Heart left ventricle (tissue), 16 donors: ENCODE measurements at regions not wholly inside any gene's neighbourhood (a gene's known extent, or its start where the extent isn't known, plus 50 kb on each side); places are given as distances from the start of the nearest gene placed in this dataset.
"Not testable (repeated sequence)": the region's sequence is repeated elsewhere in the genome, so short reads cannot be mapped to it uniquely, and the experiment has no call there.

ENCODE experiments used
- ATAC-seq, 4 donors: fragments of 200-7000 bp; cut with Tn5 transposase; one replicate each; pipeline ENCODE4 v1.9.1; 2020 to 2022; ENCODE audit warnings: moderate library complexity in 4 of 4, mild to moderate bottlenecking in 3 of 4, moderate number of reproducible peaks in 1 of 4
- DNase-seq, 5 donors: peaks; one replicate each; pipeline ENCODE4 v3.0.0-alpha.2; 2020
- H3K27ac ChIP-seq, 12 donors: fragments of 200-600 bp; sonication (generic) in 4 of 12; one replicate each; pipeline versions ENCODE4 v1.5.0 to v1.8.0; 2016 to 2022; ENCODE audit warnings: mild to moderate bottlenecking in 2 of 12
- H3K27me3 ChIP-seq, 9 donors: fragments of 200-600 bp; sonication (generic) in 2 of 9; one replicate each; pipeline versions ENCODE4 v1.5.1 to v1.8.0; 2016 to 2022; ENCODE audit warnings: mild to moderate bottlenecking in 3 of 9
- H3K36me3 ChIP-seq, 9 donors: fragments of 200-600 bp; sonication (generic) in 2 of 9; one replicate each; pipeline versions ENCODE4 v1.5.0 to v1.8.0; 2018 to 2022; ENCODE audit warnings: mild to moderate bottlenecking in 2 of 9
- H3K4me1 ChIP-seq, 12 donors: fragments of 200-600 bp; sonication (generic) in 4 of 12; one replicate each; pipeline versions ENCODE4 v1.5.0 to v1.8.0; 2016 to 2022; ENCODE audit warnings: mild to moderate bottlenecking in 3 of 12
- H3K4me3 ChIP-seq, 12 donors: fragments of 200-600 bp; sonication (generic) in 4 of 12; one replicate each; pipeline versions ENCODE4 v1.5.0 to v1.8.0; 2017 to 2022; ENCODE audit warnings: mild to moderate bottlenecking in 9 of 12, moderate library complexity in 4 of 12
- H3K9me3 ChIP-seq, 12 donors: fragments of 200-600 bp; sonication (generic) in 4 of 12; one replicate each; pipeline versions ENCODE4 v1.5.0 to v1.8.0; 2016 to 2022; ENCODE audit warnings: mild to moderate bottlenecking in 1 of 12
- CTCF ChIP-seq, 12 donors: fragments of 200-600 bp; sonication (generic) in 4 of 12; IDR thresholded peaks; one replicate each; pipeline versions ENCODE4 v1.5.0 to v1.8.0; 2018 to 2022; ENCODE audit warnings: antibody characterized with exemption in 12 of 12, mild to moderate bottlenecking in 5 of 12
- POLR2A ChIP-seq, 2 donors: fragments of 450-650 bp; IDR thresholded peaks; one replicate each; pipeline ENCODE4 v1.6.1; 2017; ENCODE audit warnings: antibody characterized with exemption in 2 of 2, mild to moderate bottlenecking in 2 of 2, moderate library complexity in 2 of 2
- WGBS, 4 donors: extraction: QIAGEN DNeasy Blood & Tissue Kit in 2 of 4; methylation state at CpG; one replicate each; pipeline versions ENCODE4 v1.1.5 to v1.1.7; 2013 to 2018; 5-methylcytosine and 5-hydroxymethylcytosine counted together
- intact Hi-C, 10 donors: fragments of 100-400 bp; cut with DNase I; formaldehyde crosslinking; loops; one replicate each; pipeline versions ENCODE4 v1.11.1 to v1.14.2; 2022
- donor health status: ischemic (EF 13 %, LVEDD 7.1; RV severe dilation, severe dysfunction).
- donor health status: healthy with polysubstance abuse.
- donor health status: DM: no; HTN: yes; CAD: no.
- donor health status: DM: no; HTN: no; CAD: no.
- donor health status: ischemic (EF 25% LVEDD 6.9; RV normal size, moderate dysfunction).
- donor health status: ischemic (EF 25% LVEDD 5.7; RV mildly dilated, moderate dysfunction).
- donor health status: healthy.
- donor health status: DM: yes; HTN: yes; CAD: no.
- donor health status: ischemic (EF 35%, LVEDD 5.7; RV mildly dilated, moderate dysfunction).
- donor health status: nonischemic (EF 11% LVEDD 7.7; RV severe dilation, severe dysfunction).
- donor health status: DM: yes; HTN: yes; CAD: no.
- donor health status: PGD.
- donor health status: ischemic (EF 29% LVEDD 5.4; RV normal size, mild dysfunction).
- donor health status: nonischemic (EF 23%, LVEDD 6.1; RV moderate dilation, normal function).

- Histone ChIP-seq H3K27ac (no peak overlapping the region), H3K36me3 (no peaks in the 10 kb centered on the region), H3K27me3 (no peaks in the 10 kb centered on the region), H3K4me3 (no peak overlapping the region), H3K9me3 (peaks cover 0 to 4% (median 0%) of the 10 kb centered on the region in 12 donors), H3K4me1 (no peaks in the 10 kb centered on the region)
- no peak for TF ChIP-seq CTCF (IDR thresholded peaks at IDR 0.05)
- intact Hi-C loops, result no loop called here
- DNase-seq, result no peak
- ATAC-seq, result no peak
- WGBS, 4 donors, result 83 to 91% (median 86%) methylated on average over 2 of the region's 2 CpGs
These were observed 956.1 kb upstream of the PCDH20 start for GRCh38 chr13:62371737-62372136.

- H3K27me3 ChIP-seq, DNase-seq, H3K9me3 ChIP-seq, ATAC-seq, H3K36me3 ChIP-seq, H3K4me1 ChIP-seq, H3K27ac ChIP-seq, H3K4me3 ChIP-seq, intact Hi-C loops: not testable (repeated sequence)
- 82 to 89% (median 85%) methylated on average over 3 of the region's 3 CpGs for WGBS, 4 donors
These were observed 952.3 kb upstream of the PCDH20 start for GRCh38 chr13:62367971-62368370.

- intact Hi-C loops, result no loop called here
- H3K27me3 ChIP-seq, result no peaks in the 10 kb centered on the region
- no peak for ATAC-seq
- H3K36me3 ChIP-seq, result no peaks in the 10 kb centered on the region
- no peak overlapping the region for H3K4me3 ChIP-seq
- no peak for DNase-seq
- no peak for TF ChIP-seq CTCF (IDR thresholded peaks at IDR 0.05)
- no peak for TF ChIP-seq POLR2A (IDR thresholded peaks at IDR 0.05)
- no peak overlapping the region for H3K27ac ChIP-seq
- peaks cover 0 to 8% (median 0%) of the 10 kb centered on the region in 12 donors for H3K9me3 ChIP-seq
- no peaks in the 10 kb centered on the region for H3K4me1 ChIP-seq
These were observed 945.0 kb upstream of the PCDH20 start for GRCh38 chr13:62360609-62361008.

GRCh38 chr13:62358646-62358932, 942.9 kb upstream of the PCDH20 start:
- H3K4me3 ChIP-seq, result no peak overlapping the region
- DNase-seq (no peak), ATAC-seq (no peak)
- H3K27me3 ChIP-seq, result no peaks in the 10 kb centered on the region
- intact Hi-C loops, result no loop called here
- H3K36me3 ChIP-seq, result no peaks in the 10 kb centered on the region
- H3K9me3 ChIP-seq, result peaks cover 0 to 8% (median 0%) of the 10 kb centered on the region in 12 donors
- H3K27ac ChIP-seq, result no peak overlapping the region
- no peaks in the 10 kb centered on the region for H3K4me1 ChIP-seq
- TF ChIP-seq CTCF (IDR thresholded peaks at IDR 0.05), result no peak
- TF ChIP-seq POLR2A (IDR thresholded peaks at IDR 0.05), result no peak

GRCh38 chr13:62357887-62358645, 942.4 kb upstream of the PCDH20 start:
- no peak for ATAC-seq
- TF ChIP-seq CTCF (IDR thresholded peaks at IDR 0.05) (peak in 2 of 12 donors; percentile 14 to 18), POLR2A (IDR thresholded peaks at IDR 0.05) (no peak)
- Histone ChIP-seq H3K27ac (no peak overlapping the region), H3K4me1 (no peaks in the 10 kb centered on the region), H3K9me3 (peaks cover 0 to 8% (median 0%) of the 10 kb centered on the region in 12 donors), H3K36me3 (no peaks in the 10 kb centered on the region), H3K27me3 (no peaks in the 10 kb centered on the region), H3K4me3 (no peak overlapping the region)
- intact Hi-C loops, result no loop called here
- no peak for DNase-seq
- WGBS, 4 donors, result 12 to 29% (median 21%) methylated on average over 2 of the region's 2 CpGs
